Dermis blood vessel endothelial cell (primary cell): ENCODE measurements at regions not wholly inside any gene's neighbourhood (a gene's known extent, or its start where the extent isn't known, plus 50 kb on each side); places are given as distances from the start of the nearest gene placed in this dataset.
"Not testable (repeated sequence)": the region's sequence is repeated elsewhere in the genome, so short reads cannot be mapped to it uniquely, and the experiment has no call there.

ENCODE experiments used
- DNase-seq: peaks from one replicate; pipeline ENCODE4 v3.0.0; 2010

GRCh38 chr3:65303431-65303830 lies 615.6 kb upstream of the ADAMTS9 start:
- no peak for DNase-seq

GRCh38 chr3:65291448-65292125 lies 603.8 kb upstream of the ADAMTS9 start:
- DNase-seq: no peak

GRCh38 chr3:65288776-65289175 lies 601.0 kb upstream of the ADAMTS9 start:
- DNase-seq: no peak

GRCh38 chr3:65285956-65286355 lies 598.2 kb upstream of the ADAMTS9 start:
- DNase-seq: no peak

- DNase-seq: no peak
Observed at GRCh38 chr3:65284961-65285360, 597.2 kb upstream of the ADAMTS9 start.

GRCh38 chr3:65284546-65284945 lies 596.7 kb upstream of the ADAMTS9 start:
- no peak for DNase-seq

GRCh38 chr3:65279225-65279782 lies 591.5 kb upstream of the ADAMTS9 start:
- no peak for DNase-seq

- no peak for DNase-seq
Observed at GRCh38 chr3:65277798-65278197, 590.0 kb upstream of the ADAMTS9 start.

GRCh38 chr3:65276551-65276950 lies 588.8 kb upstream of the ADAMTS9 start:
- DNase-seq: no peak

GRCh38 chr3:65268426-65268825 lies 580.6 kb upstream of the ADAMTS9 start:
- DNase-seq: peak; percentile 37

- DNase-seq: peak; percentile 50
Observed at GRCh38 chr3:65265942-65266590, 578.3 kb upstream of the ADAMTS9 start.

GRCh38 chr3:65265511-65265910 lies 577.7 kb upstream of the ADAMTS9 start:
- DNase-seq: no peak

- no peak for DNase-seq
Observed at GRCh38 chr3:65262548-65262947, 574.7 kb upstream of the ADAMTS9 start.

- no peak for DNase-seq
Observed at GRCh38 chr3:65259946-65260345, 572.1 kb upstream of the ADAMTS9 start.

GRCh38 chr3:65252914-65253313 lies 565.1 kb upstream of the ADAMTS9 start:
- not testable (repeated sequence) for DNase-seq

- DNase-seq: no peak
Observed at GRCh38 chr3:65252266-65252665, 564.5 kb upstream of the ADAMTS9 start.

- DNase-seq: no peak
Observed at GRCh38 chr3:65251375-65251774, 563.6 kb upstream of the ADAMTS9 start.

GRCh38 chr3:65246561-65246960 lies 558.8 kb upstream of the ADAMTS9 start:
- no peak for DNase-seq

- peak; percentile 67 for DNase-seq
Observed at GRCh38 chr3:65245133-65246063, 557.6 kb upstream of the ADAMTS9 start.

- no peak for DNase-seq
Observed at GRCh38 chr3:65240366-65240765, 552.6 kb upstream of the ADAMTS9 start.

- DNase-seq: no peak
Observed at GRCh38 chr3:65238652-65239051, 550.9 kb upstream of the ADAMTS9 start.

GRCh38 chr3:65234499-65234898 lies 546.7 kb upstream of the ADAMTS9 start:
- no peak for DNase-seq

GRCh38 chr3:65233561-65233960 lies 545.8 kb upstream of the ADAMTS9 start:
- peak; percentile 13 for DNase-seq
